HG03095 (cell line): ENCODE measurements at regions not wholly inside any gene's neighbourhood (a gene's known extent, or its start where the extent isn't known, plus 50 kb on each side); places are given as distances from the start of the nearest gene placed in this dataset.

Experiments used
- ATAC-seq: cut with Tn5 transposase; IDR thresholded peaks from one replicate; pipeline ENCODE4 v1.9.1; 2021; ENCODE audit warnings: moderate library complexity; ENCODE audit not compliant: unreplicated experiment

GRCh38 chr16:73337373-73338296 lies 289.7 kb upstream of the ZFHX3 start:
- ATAC-seq: no peak

GRCh38 chr16:73329358-73330286 lies 281.7 kb upstream of the ZFHX3 start:
- no peak for ATAC-seq

- ATAC-seq: no peak
Measured at GRCh38 chr16:73326770-73327470, 279.0 kb upstream of the ZFHX3 start.

DNA sequence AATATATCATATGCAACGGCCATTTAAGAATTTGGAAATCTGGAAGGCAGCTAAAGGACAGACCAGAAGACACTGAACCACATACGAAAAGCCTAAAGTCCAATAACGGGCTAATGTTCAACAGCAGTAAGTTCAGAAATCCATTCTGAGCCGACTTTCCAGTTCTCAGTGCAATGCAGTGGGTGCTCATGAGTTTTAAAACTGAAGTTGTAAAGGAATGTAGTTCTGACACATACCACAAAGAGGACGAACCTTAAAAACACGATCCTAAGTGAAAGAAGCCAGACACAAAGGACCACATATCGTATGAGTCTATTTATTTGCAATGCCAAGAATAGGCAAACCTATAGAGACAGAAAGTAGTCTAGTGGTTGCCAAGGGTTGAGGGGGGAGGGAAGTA lies 278.3 kb upstream of the ZFHX3 start:
- no peak for ATAC-seq

- ATAC-seq: no peak
Measured at GRCh38 chr16:73323880-73324279, 276.0 kb upstream of the ZFHX3 start.

DNA sequence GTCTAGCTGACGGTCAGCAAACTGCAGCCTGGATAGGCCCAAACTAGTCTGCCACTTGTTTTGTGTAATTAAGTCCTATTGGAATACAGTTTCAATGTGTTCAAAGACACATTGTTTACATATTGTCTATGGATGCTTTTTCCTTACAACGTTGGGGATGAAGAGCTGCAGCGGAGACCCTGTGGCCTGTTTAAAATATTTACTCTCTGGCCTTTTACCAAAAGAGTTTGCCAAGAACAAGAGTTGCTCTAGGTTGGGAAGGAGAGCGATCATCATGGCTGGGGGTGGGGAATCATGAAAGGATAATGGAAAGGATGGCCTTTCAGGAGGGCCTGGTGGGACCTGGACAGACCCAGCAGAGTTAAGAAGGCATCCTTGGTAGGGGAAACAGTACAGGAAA lies 274.9 kb upstream of the ZFHX3 start:
- ATAC-seq: no peak

DNA sequence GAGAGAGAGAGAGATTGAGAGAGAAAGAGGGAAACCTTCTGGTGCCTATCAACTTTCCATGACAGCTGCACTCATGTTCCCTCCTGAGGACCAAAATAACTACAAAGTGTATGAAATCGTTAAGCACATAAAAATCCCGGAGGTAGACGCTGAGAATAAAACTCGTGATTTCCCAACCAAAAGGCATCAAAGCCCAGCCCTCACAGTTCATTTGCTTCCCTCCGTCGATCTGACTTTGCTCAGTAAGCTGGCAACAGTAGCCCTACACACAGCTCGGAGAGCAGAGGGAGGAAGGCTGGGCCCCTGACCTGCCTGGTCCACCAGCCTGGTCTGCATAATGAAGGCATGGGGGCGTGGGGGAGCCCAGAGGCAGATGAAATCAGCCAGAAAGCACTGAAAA lies 273.9 kb upstream of the ZFHX3 start:
- ATAC-seq: no peak

DNA sequence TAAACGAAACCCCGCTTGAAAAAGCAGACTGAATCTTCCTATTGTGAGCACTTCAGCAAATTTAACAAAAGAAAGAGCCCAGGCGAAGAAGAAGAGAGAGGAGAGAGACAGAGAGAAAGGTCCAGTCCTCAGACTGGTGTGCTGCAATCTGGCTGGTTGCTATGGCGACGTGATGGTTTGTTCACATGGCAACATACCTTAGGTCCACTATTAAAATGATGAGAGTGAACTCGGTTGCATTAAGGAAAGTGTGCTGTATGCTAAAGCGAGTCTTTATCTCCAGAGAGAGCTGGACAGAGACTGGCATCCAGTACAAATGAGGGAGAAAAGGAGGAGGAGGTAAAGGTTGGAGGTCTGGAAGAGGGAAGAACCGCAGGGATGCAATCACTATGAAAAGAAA lies 271.8 kb upstream of the ZFHX3 start:
- ATAC-seq: no peak

DNA sequence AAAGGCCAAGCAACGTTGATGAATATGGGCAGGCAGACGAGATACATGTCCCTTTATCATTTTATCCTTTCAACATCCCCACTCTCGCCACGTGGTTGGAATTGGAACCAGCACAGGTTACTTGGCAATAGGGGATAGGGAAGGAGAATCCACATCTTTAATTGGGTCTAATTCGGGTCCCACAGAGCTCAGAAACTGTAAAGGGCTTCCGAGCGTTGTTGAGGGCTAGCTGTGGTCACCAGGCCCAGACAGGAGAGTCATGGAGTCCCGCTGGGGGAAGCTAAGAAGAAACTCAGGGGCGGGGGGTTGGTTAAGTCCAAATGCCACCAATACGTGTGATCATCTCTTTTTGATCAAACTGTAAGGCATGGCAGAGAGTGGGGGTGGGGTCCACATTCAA lies 271.3 kb upstream of the ZFHX3 start:
- no peak for ATAC-seq

- no peak for ATAC-seq
Measured at GRCh38 chr16:73317321-73317857, 269.5 kb upstream of the ZFHX3 start.

DNA sequence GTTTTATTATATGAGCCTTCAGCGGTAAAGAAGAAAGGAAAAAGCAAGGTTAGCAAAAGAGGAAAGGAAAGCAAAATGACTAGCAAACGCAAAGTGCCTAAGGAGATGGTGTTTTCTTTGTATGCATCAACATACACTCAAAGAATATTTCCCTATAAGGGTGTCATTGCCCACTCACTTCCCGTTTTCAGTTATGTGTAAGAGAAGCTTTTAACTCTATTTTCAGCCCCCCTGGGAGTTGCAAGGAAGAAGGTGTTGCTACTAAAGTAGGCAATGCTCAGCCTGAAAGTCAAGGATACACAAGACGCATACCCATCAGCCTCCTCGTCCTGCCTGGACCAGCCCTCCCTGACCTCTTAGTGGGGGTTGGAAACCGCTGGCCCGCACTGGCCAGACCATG lies 267.7 kb upstream of the ZFHX3 start:
- peak; percentile 86 for ATAC-seq

GRCh38 chr16:73313950-73314349 lies 266.0 kb upstream of the ZFHX3 start:
- no peak for ATAC-seq

- no peak for ATAC-seq
Measured at GRCh38 chr16:73311857-73312723, 264.2 kb upstream of the ZFHX3 start.

- no peak for ATAC-seq
Measured at GRCh38 chr16:73308771-73309170, 260.8 kb upstream of the ZFHX3 start.

DNA sequence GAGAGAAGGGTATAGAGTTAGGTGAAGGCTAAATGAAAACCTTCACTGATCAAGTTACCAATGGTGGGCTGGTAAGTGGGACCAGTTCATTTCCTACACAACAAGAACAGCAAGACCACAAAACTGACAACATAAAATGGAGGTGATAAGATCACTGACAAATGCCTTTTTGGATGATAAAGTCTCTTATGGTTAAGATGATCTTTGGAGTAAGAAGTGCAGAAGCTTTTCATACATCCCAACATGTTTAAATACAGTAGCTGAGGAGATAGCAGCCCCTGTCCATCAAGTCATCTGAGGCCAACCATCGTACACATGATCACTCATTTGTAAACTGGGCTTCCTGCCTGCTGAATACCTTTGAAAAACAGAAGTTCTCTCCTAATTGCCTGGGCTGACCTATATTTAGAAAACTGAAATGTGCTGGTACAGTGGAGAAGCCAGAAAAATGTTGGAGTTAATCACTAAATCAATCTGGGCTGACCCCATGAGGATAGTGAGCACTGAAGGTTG lies 259.0 kb upstream of the ZFHX3 start:
- no peak for ATAC-seq

DNA sequence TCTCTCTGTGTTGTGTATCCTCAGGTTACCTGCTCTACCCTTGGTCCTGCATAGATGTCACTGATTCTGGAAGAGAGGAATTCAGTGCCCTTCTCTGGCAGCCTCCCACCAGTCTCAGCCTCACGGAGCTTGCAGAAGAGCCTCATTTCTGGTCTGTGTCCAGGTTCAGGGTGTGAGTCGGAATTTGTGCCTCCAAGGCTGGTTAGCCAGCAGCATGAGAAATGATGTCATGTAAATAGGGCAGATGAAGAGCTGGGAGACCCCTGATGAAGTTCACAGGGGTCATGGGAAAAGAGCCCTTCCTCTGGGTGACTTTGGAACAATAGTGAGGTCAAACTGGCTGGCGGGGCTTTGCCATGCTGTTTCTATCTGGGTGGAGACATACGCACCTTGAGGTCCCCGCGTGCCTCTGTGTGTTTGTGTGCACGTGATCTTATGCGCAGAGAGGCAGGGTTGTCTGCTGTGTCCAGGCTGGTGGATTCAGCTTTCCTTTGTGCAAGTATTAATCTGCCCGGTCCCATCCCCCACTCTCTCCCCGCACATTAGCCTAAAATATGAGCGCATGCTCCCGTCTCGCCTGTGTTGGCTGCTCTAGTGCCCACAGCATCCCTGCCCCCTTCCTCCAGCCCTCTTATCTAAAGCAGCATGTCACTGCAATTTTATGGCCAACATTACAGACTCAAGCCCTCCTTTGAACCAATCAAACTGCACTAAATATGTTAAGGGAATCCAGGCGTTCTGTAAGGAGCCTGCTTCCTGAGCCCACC lies 256.3 kb upstream of the ZFHX3 start:
- no peak for ATAC-seq

GRCh38 chr16:73302942-73303341 lies 255.0 kb upstream of the ZFHX3 start:
- ATAC-seq: no peak

DNA sequence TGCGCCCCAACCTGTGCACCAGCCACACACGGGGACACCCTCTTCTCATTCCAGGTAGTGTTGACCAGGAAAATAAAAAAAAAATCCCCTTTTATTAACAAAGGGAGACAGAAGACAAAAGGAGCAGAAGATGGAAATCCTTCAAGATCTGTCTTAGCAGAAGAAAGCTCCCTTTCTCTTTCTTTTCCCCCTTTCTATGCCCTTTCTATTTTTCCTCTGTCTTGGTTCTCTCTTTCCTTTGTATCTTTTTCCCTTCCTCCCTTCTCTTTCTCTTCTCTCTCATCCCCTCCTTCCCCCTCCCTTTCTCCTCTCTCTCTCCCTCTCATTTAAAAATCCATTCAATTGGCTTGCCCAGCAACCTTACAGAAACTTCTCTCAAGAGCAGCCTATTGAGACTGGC lies 254.1 kb upstream of the ZFHX3 start:
- ATAC-seq: no peak

DNA sequence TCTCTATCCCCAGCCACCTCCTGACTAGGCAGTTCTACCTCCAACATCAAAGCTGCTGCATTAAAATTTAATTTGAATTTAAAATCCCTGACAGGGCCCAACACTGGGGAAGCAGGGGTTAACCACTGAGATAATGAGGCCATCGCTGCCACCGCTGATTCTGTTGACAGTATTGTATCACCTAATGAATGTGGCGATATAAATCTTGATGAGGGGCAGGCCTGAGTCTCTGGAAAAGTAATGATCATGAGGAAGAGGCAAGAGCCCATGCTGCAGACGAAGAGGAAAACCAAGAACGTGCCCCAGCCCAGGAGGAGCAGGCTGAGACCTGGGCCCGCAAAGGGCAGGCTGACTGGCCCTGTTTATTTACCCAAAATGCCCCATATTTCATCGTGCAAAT lies 251.4 kb upstream of the ZFHX3 start:
- ATAC-seq: no peak
